ENCODE measurements at regions not wholly inside any gene's neighbourhood (a gene's known extent, or its start where the extent isn't known, plus 50 kb on each side); places are given as distances from the start of the nearest gene placed in this dataset.
A peak's percentile ranks its signal among the peaks of the same experiment; 100 is the strongest.

DNA sequence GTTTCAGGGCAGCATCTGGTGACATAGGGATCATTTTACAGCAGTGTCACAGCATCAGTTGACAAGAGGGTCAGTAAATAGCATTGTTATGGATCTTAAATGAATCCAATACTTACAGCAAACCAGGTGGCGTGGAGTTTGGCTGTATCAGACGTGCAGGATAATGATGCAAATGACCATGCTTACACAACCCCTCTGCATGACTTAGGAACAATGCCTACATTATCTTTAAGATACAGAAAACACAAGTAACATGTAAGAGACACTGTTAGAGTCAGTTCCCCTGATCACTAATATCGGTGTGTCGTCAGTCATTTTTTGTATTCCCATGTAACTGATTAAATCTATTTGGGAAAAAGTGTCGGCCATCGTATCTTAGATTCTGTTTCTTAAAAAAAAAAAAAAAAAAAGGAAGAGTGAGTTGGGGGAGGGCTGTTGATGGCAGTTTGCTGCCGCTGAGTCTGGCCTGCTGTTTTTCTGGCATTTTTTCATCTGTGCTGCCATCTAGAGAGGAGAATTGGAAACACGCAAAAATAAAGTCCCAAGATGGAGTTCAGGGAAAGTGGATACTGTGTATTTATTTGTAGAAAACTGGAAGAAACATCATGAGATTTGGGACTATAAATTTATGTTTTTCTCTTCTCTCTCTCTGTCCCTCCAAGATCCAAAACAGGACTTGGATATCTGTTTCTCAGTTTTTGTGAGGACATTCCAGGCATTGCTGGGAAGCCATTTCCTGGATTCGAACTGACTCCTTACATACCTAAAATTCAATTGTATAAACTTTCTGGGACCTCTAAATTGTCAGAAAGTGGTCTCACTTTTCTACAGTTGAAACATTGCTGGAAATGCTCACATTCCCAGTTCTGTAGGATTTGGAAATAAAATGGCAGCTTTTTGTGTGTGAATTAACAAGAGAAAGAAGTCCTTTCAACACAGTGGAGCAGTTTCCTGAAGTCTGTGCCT is 60.3 kb upstream of the AGPS start:
- peak; percentile 19 for DNase-seq
- H3K4me1 Mint-ChIP-seq: peaks cover 10% of the 10 kb centered on the region
- no peaks in the 10 kb centered on the region for H3K36me3 Mint-ChIP-seq
- no peak overlapping the region for H3K4me3 Mint-ChIP-seq
- H3K27me3 Mint-ChIP-seq: no peaks in the 10 kb centered on the region
- no peak overlapping the region for H3K27ac Mint-ChIP-seq
- H3K9me3 Mint-ChIP-seq: no peaks in the 10 kb centered on the region

DNA sequence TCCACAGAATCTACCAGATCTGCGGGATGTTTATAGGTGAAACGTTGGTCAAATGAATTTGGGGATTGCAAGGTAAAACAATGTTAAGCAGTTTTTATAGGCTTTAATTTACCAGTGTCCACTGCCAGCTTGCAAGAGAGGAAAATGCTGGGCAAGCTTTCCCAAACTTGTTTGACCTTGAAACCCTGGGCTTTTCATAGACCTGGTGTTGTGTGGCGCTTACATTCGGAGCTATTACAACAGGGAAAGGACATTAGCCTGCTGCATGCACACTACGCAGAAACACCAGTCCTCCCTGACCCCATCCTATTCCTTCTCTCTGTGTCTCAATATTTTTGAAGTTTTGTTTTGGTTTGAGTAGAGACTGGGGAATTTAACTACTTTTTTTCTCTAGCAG is 59.6 kb upstream of the AGPS start:
- no peaks in the 10 kb centered on the region for H3K27me3 Mint-ChIP-seq
- H3K27ac Mint-ChIP-seq: no peak overlapping the region
- no peaks in the 10 kb centered on the region for H3K36me3 Mint-ChIP-seq
- H3K4me3 Mint-ChIP-seq: no peak overlapping the region
- peaks cover 13% of the 10 kb centered on the region for H3K4me1 Mint-ChIP-seq
- no peaks in the 10 kb centered on the region for H3K9me3 Mint-ChIP-seq
- DNase-seq: no peak

DNA sequence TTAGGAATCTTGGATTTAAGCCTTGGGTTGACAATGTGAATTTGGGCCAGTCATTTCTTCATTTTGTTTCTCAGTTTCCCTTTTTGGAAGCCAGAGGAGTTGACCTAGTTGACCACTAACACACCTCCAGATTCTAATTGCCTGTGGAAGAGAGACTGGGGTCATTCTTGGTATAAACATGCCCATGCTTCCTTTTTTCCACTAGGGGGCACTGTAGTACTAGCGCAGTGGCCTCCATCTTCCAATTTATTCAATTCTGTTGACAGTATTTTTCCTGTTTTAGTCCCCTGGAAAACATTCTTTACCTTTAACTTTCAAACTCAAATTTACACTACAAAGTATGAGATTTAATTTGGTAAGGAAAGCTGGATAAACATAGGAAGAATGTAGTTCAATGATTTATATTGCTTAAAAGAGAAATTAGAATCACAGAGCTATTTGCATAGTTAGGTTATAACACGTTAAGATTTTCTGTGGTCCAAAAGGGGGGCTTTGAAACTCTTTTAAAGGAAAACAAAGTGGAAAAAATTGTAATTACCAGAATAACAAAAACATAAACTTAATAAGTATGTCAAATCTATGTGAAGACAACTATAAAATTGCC is 57.5 kb upstream of the AGPS start:
- DNase-seq: no peak
- Mint-ChIP-seq H3K4me1 (peaks cover 8% of the 10 kb centered on the region), H3K27ac (no peak overlapping the region), H3K9me3 (no peaks in the 10 kb centered on the region), H3K36me3 (no peaks in the 10 kb centered on the region), H3K27me3 (no peaks in the 10 kb centered on the region), H3K4me3 (no peak overlapping the region)

DNA sequence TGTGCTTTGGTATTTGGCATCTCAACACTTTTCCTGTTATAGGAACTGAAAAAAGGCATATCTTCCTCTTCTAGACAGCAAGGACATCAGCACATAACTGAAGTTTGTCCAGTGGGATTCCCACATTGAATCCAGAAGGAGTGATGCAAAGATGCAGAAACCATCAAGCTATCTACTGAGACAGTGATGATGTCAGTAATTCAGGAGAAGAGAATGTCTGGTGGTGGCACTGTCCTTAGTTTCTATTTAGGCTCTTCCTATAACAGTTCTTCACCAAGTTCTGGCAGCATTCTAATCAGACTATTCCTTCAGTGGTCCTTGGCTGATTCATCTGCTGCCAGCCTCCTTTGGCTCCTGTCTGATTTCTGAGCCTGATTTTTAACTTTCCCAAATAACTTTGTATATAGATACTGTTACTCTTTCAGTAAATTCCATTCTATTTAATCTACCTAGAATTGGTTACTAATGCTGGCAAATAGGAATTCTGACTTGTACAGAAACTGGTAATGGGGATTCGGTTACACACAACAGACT is 56.6 kb upstream of the AGPS start:
- peaks cover 8% of the 10 kb centered on the region for H3K4me1 Mint-ChIP-seq
- no peak overlapping the region for H3K27ac Mint-ChIP-seq
- no peaks in the 10 kb centered on the region for H3K27me3 Mint-ChIP-seq
- H3K4me3 Mint-ChIP-seq: no peak overlapping the region
- no peaks in the 10 kb centered on the region for H3K36me3 Mint-ChIP-seq
- H3K9me3 Mint-ChIP-seq: no peaks in the 10 kb centered on the region
- DNase-seq: no peak

DNA sequence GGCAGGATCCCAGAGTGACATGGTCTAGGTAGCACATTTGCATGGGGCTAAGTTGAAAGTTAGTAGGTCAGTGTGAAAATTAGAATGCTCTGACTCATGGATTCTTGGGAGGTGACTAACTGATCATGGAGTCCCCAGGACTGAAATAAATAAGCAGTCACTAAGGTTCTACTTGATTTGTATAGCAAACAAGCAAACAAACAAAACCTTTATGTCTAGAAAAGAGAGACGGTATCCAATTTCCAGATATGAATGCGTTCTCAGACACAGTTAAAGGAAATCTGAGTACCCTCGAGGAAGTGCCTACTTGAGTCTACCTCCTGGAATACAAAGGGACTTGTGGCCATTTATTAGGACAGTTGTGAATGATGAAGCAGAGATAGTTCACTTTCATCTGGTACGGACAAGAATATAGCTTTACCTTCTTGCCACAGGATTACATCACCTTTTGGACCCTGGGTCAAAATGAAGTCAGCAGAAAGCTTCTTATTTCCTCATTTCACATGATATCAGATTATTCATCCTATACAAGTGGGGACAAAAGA is 54.3 kb upstream of the AGPS start:
- no peaks in the 10 kb centered on the region for H3K9me3 Mint-ChIP-seq
- no peak overlapping the region for H3K4me3 Mint-ChIP-seq
- no peaks in the 10 kb centered on the region for H3K36me3 Mint-ChIP-seq
- H3K4me1 Mint-ChIP-seq: peaks cover 3% of the 10 kb centered on the region
- no peak overlapping the region for H3K27ac Mint-ChIP-seq
- H3K27me3 Mint-ChIP-seq: no peaks in the 10 kb centered on the region
- DNase-seq: no peak

DNA sequence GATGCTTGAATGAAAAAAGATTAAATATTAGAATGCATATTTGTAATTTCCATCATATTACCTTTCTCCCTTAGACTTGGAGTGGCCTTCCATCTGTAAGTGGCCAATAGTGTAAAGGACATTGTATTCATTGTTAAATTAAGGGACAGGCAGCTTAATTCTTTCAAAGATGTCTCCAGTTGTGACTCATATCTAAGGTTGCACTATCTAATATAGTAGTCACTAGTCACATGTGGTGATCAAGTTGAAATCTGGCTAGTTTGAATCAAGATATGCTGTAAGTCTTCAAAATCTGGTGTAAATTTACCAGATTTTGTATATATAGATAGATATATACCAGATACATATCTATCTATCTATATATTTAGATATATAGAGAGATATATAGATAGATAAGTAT is 52.4 kb upstream of the AGPS start:
- Mint-ChIP-seq H3K27ac (no peak overlapping the region), H3K4me3 (no peak overlapping the region), H3K27me3 (no peaks in the 10 kb centered on the region), H3K9me3 (no peaks in the 10 kb centered on the region), H3K36me3 (no peaks in the 10 kb centered on the region), H3K4me1 (peaks cover 3% of the 10 kb centered on the region)
- DNase-seq: no peak

DNA sequence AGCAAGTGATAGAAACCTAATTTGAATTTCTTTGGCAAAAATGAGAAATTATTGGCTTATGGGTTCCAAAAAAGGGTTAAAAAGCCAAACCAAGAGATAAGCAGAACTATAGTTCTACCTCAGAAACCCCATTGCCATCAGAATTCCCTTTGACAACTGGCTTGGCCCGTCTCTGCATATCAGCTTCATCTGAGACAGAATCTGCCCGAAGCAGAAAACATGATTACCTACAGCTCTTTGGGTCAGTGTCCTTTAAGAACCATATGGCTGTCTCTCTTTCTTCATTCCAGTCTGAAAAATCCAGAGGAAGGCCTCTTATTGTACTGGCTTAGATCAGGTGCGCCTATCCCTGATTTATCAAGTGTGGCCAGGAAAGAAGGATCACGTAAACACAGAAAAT is 49.8 kb upstream of the AGPS start:
- H3K4me3 Mint-ChIP-seq: no peak overlapping the region
- H3K27me3 Mint-ChIP-seq: no peaks in the 10 kb centered on the region
- H3K27ac Mint-ChIP-seq: no peak overlapping the region
- no peaks in the 10 kb centered on the region for H3K36me3 Mint-ChIP-seq
- no peak for DNase-seq
- no peaks in the 10 kb centered on the region for H3K9me3 Mint-ChIP-seq
- no peaks in the 10 kb centered on the region for H3K4me1 Mint-ChIP-seq

Measured in activated naive CD8-positive, alpha-beta T cell treated with anti-CD3 and anti-CD28 coated beads for 36 hours (primary cell).